ENCODE measurements at regions not wholly inside any gene's neighbourhood (a gene's known extent, or its start where the extent isn't known, plus 50 kb on each side); places are given as distances from the start of the nearest gene placed in this dataset.

GRCh38 chr11:13062115-13062514 is 53.0 kb downstream of the RASSF10 start:
- no peak for DNase-seq

- no peak for DNase-seq
These were observed 55.5 kb downstream of the RASSF10 start for GRCh38 chr11:13064593-13064992.

GRCh38 chr11:13065200-13065787 is 56.2 kb downstream of the RASSF10 start:
- no peak for DNase-seq

GRCh38 chr11:13068211-13068610 is 59.1 kb downstream of the RASSF10 start:
- no peak for DNase-seq

- DNase-seq = no peak
These were observed 64.2 kb downstream of the RASSF10 start for GRCh38 chr11:13073119-13073981.

- no peak for DNase-seq
These were observed 65.8 kb downstream of the RASSF10 start for GRCh38 chr11:13074714-13075464.

- DNase-seq = no peak
These were observed 67.8 kb downstream of the RASSF10 start for GRCh38 chr11:13076961-13077360.

GRCh38 chr11:13080861-13081260 is 71.7 kb downstream of the RASSF10 start:
- no peak for DNase-seq

GRCh38 chr11:13082588-13082987 is 73.5 kb downstream of the RASSF10 start:
- DNase-seq = no peak

GRCh38 chr11:13090228-13090708 is 81.2 kb downstream of the RASSF10 start:
- DNase-seq = no peak

GRCh38 chr11:13091373-13091772 is 82.3 kb downstream of the RASSF10 start:
- DNase-seq = no peak

- no peak for DNase-seq
These were observed 82.7 kb downstream of the RASSF10 start for GRCh38 chr11:13091804-13092203.

- DNase-seq = no peak
These were observed 86.0 kb downstream of the RASSF10 start for GRCh38 chr11:13094930-13095687.

- DNase-seq = no peak
These were observed 88.9 kb downstream of the RASSF10 start for GRCh38 chr11:13098063-13098462.

- no peak for DNase-seq
These were observed 89.6 kb downstream of the RASSF10 start for GRCh38 chr11:13098616-13099289.

GRCh38 chr11:13101644-13102512 is 92.8 kb downstream of the RASSF10 start:
- DNase-seq = no peak

- no peak for DNase-seq
These were observed 93.4 kb downstream of the RASSF10 start for GRCh38 chr11:13102513-13102840.

GRCh38 chr11:13102865-13103539 is 93.9 kb downstream of the RASSF10 start:
- DNase-seq = no peak

- no peak for DNase-seq
These were observed 94.9 kb downstream of the RASSF10 start for GRCh38 chr11:13103962-13104554.

GRCh38 chr11:13104619-13105236 is 95.6 kb downstream of the RASSF10 start:
- DNase-seq = no peak
